ENCODE measurements at regions not wholly inside any gene's neighbourhood (a gene's known extent, or its start where the extent isn't known, plus 50 kb on each side); places are given as distances from the start of the nearest gene placed in this dataset.

DNA sequence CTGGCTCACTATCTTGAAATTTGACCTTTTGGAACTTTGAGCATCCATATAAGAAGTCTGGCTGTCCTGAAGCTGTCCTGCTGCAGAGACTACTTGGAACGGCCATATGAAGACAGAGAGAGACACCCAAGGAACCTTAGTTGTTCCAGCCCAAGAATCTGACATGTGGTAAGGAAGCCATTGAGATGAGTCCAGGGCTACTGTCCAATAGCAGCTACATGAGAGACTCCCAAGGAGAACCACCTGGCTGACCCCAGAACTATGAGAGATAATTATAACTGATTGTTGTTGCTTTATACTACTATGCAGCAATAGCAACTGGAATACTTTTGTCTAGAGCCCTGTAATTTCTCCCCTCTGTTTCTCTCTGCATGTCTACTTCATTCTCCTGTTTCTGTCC lies 234.3 kb upstream of the TANK start:
- no peak overlapping the region for H3K4me3 ChIP-seq (ENCODE audit: low read depth, low read length, poor library complexity, severe bottlenecking)
- H3K27ac ChIP-seq (ENCODE audit: low read depth, low read length, poor library complexity, severe bottlenecking) = no peak overlapping the region
- no peaks in the 10 kb centered on the region for H3K4me1 ChIP-seq (ENCODE audit: insufficient read depth, low read length, severe bottlenecking)
- no peak overlapping the region for H3K9ac ChIP-seq (ENCODE audit: low read length)
- no peaks in the 10 kb centered on the region for H3F3A ChIP-seq (ENCODE audit: insufficient read depth, low read length)
- H3K9me3 ChIP-seq (ENCODE audit: low read length) = no peaks in the 10 kb centered on the region
- no peak overlapping the region for H3K4me2 ChIP-seq (ENCODE audit: low read length)
- no peaks in the 10 kb centered on the region for H3K79me2 ChIP-seq (ENCODE audit: insufficient read depth, low read length)
- H2AFZ ChIP-seq (ENCODE audit: low read length) = no peak overlapping the region
- no peaks in the 10 kb centered on the region for H3K36me3 ChIP-seq (ENCODE audit: insufficient read depth, low read length)
- no peaks in the 10 kb centered on the region for H4K20me1 ChIP-seq (ENCODE audit: insufficient read depth, low read length)
- H3K9me2 ChIP-seq (ENCODE audit: low read depth, low read length) = no peaks in the 10 kb centered on the region
- no peaks in the 10 kb centered on the region for H3K27me3 ChIP-seq (ENCODE audit: insufficient read depth, low read length)
- TF ChIP-seq, protein P1, sequence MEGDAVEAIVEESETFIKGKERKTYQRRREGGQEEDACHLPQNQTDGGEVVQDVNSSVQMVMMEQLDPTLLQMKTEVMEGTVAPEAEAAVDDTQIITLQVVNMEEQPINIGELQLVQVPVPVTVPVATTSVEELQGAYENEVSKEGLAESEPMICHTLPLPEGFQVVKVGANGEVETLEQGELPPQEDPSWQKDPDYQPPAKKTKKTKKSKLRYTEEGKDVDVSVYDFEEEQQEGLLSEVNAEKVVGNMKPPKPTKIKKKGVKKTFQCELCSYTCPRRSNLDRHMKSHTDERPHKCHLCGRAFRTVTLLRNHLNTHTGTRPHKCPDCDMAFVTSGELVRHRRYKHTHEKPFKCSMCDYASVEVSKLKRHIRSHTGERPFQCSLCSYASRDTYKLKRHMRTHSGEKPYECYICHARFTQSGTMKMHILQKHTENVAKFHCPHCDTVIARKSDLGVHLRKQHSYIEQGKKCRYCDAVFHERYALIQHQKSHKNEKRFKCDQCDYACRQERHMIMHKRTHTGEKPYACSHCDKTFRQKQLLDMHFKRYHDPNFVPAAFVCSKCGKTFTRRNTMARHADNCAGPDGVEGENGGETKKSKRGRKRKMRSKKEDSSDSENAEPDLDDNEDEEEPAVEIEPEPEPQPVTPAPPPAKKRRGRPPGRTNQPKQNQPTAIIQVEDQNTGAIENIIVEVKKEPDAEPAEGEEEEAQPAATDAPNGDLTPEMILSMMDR (IDR thresholded peaks at IDR 0.05; ENCODE audit: low read length) = no peak
- TF ChIP-seq EZH2 (IDR thresholded peaks at IDR 0.05; ENCODE audit: borderline replicate concordance, low read length) = no peak

- Histone ChIP-seq H3F3A (ENCODE audit: insufficient read depth, low read length) (no peaks in the 10 kb centered on the region), H3K27me3 (ENCODE audit: insufficient read depth, low read length) (no peaks in the 10 kb centered on the region), H3K9me3 (ENCODE audit: low read length) (no peaks in the 10 kb centered on the region), H3K36me3 (ENCODE audit: insufficient read depth, low read length) (no peaks in the 10 kb centered on the region), H3K9me2 (ENCODE audit: low read depth, low read length) (no peaks in the 10 kb centered on the region), H3K27ac (ENCODE audit: low read depth, low read length, poor library complexity, severe bottlenecking) (no peak overlapping the region), H4K20me1 (ENCODE audit: insufficient read depth, low read length) (no peaks in the 10 kb centered on the region), H3K4me2 (ENCODE audit: low read length) (no peak overlapping the region), H3K4me3 (ENCODE audit: low read depth, low read length, poor library complexity, severe bottlenecking) (no peak overlapping the region), H3K79me2 (ENCODE audit: insufficient read depth, low read length) (no peaks in the 10 kb centered on the region), H3K9ac (ENCODE audit: low read length) (no peak overlapping the region), H2AFZ (ENCODE audit: low read length) (no peak overlapping the region), H3K4me1 (ENCODE audit: insufficient read depth, low read length, severe bottlenecking) (no peaks in the 10 kb centered on the region)
- TF ChIP-seq EZH2 (IDR thresholded peaks at IDR 0.05; ENCODE audit: borderline replicate concordance, low read length) = no peak
- TF ChIP-seq, protein P1 (IDR thresholded peaks at IDR 0.05; ENCODE audit: low read length) = no peak
Measured at GRCh38 chr2:160927324-160927723, 232.9 kb upstream of the TANK start.

- H3K27me3 ChIP-seq (ENCODE audit: insufficient read depth, low read length) = no peaks in the 10 kb centered on the region
Measured at GRCh38 chr2:160928854-160929301, 231.3 kb upstream of the TANK start.

More at GRCh38 chr2:160928854-160929301, 231.3 kb upstream of the TANK start:
- Histone ChIP-seq H3K27ac (ENCODE audit: low read depth, low read length, poor library complexity, severe bottlenecking) (no peak overlapping the region), H3F3A (ENCODE audit: insufficient read depth, low read length) (no peaks in the 10 kb centered on the region), H3K36me3 (ENCODE audit: insufficient read depth, low read length) (no peaks in the 10 kb centered on the region), H3K9ac (ENCODE audit: low read length) (no peak overlapping the region), H3K79me2 (ENCODE audit: insufficient read depth, low read length) (no peaks in the 10 kb centered on the region), H3K9me3 (ENCODE audit: low read length) (no peaks in the 10 kb centered on the region), H3K4me1 (ENCODE audit: insufficient read depth, low read length, severe bottlenecking) (no peaks in the 10 kb centered on the region), H3K9me2 (ENCODE audit: low read depth, low read length) (no peaks in the 10 kb centered on the region), H2AFZ (ENCODE audit: low read length) (no peak overlapping the region), H3K4me3 (ENCODE audit: low read depth, low read length, poor library complexity, severe bottlenecking) (no peak overlapping the region), H4K20me1 (ENCODE audit: insufficient read depth, low read length) (no peaks in the 10 kb centered on the region), H3K4me2 (ENCODE audit: low read length) (no peak overlapping the region)
- no peak for TF ChIP-seq EZH2 (IDR thresholded peaks at IDR 0.05; ENCODE audit: borderline replicate concordance, low read length)
- TF ChIP-seq, protein P1 (IDR thresholded peaks at IDR 0.05; ENCODE audit: low read length) = no peak
